Liver (tissue), 3 donors: ENCODE measurements at regions not wholly inside any gene's neighbourhood (a gene's known extent, or its start where the extent isn't known, plus 50 kb on each side); places are given as distances from the start of the nearest gene placed in this dataset.
"Not testable (repeated sequence)": the region's sequence is repeated elsewhere in the genome, so short reads cannot be mapped to it uniquely, and the experiment has no call there.

Experiments used
- EGR1 ChIP-seq, 2 donors: IDR thresholded peaks; 2 replicates each; pipeline ENCODE4 v1.6.1; 2016 to 2018; ENCODE audit warnings: antibody characterized with exemption in 2 of 2, low read depth in 2 of 2
- FOXA2 ChIP-seq: IDR thresholded peaks from 2 replicates; pipeline ENCODE4 v1.6.1; 2016; ENCODE audit warnings: antibody characterized with exemption
- GABPA ChIP-seq, 2 donors: IDR thresholded peaks in 1 of 2; conservative IDR thresholded peaks in 1 of 2; 2 replicates each; pipeline ENCODE4 v1.6.1; 2016; ENCODE audit warnings: antibody characterized with exemption in 2 of 2, mild to moderate bottlenecking in 1 of 2, moderate library complexity in 1 of 2
- JUND ChIP-seq, 2 donors: IDR thresholded peaks; 2 replicates each; pipeline ENCODE4 v1.6.1; 2016; ENCODE audit warnings: antibody characterized with exemption in 2 of 2
- NR2F2 ChIP-seq: IDR thresholded peaks from 2 replicates; pipeline ENCODE4 v1.6.1; 2016; ENCODE audit warnings: antibody characterized with exemption
- RAD21 ChIP-seq, 2 donors: IDR thresholded peaks; 2 replicates each; pipeline ENCODE4 v1.6.1; 2016; ENCODE audit warnings: antibody characterized with exemption in 2 of 2, mild to moderate bottlenecking in 2 of 2
- SP1 ChIP-seq: IDR thresholded peaks from 2 replicates; pipeline ENCODE4 v1.6.1; 2018; ENCODE audit warnings: antibody characterized with exemption, mild to moderate bottlenecking
- TAF1 ChIP-seq: conservative IDR thresholded peaks from 2 replicates; pipeline ENCODE4 v1.6.1; 2016; ENCODE audit warnings: antibody characterized with exemption, mild to moderate bottlenecking
- YY1 ChIP-seq: IDR thresholded peaks from 2 replicates; pipeline ENCODE4 v1.6.1; 2016; ENCODE audit warnings: antibody characterized with exemption, mild to moderate bottlenecking
- TF ChIP-seq, protein P1 (sequence below): IDR thresholded peaks from 2 replicates; pipeline ENCODE4 v1.6.1; 2016; ENCODE audit warnings: antibody characterized with exemption, mild to moderate bottlenecking
- TF ChIP-seq, protein P2 (sequence below): fragments of 150-350 bp; IDR thresholded peaks from 2 replicates; pipeline ENCODE4 v1.5.1; 2017; ENCODE audit warnings: improper control_type of control experiment, low read depth, low read length; ENCODE audit not compliant: missing input control
- TF ChIP-seq, protein P3 (sequence below): IDR thresholded peaks from 2 replicates; pipeline ENCODE4 v1.6.1; 2016; ENCODE audit warnings: antibody characterized with exemption
- TF ChIP-seq, protein P4 (sequence below): IDR thresholded peaks from 2 replicates; pipeline ENCODE4 v1.6.1; 2016; ENCODE audit warnings: antibody characterized with exemption
- TF ChIP-seq, protein P5 (sequence below): IDR thresholded peaks from 2 replicates; pipeline ENCODE4 v1.6.1; 2016; ENCODE audit warnings: antibody characterized with exemption
- donor health status: healthy.
- donor health status: healthy.

DNA sequence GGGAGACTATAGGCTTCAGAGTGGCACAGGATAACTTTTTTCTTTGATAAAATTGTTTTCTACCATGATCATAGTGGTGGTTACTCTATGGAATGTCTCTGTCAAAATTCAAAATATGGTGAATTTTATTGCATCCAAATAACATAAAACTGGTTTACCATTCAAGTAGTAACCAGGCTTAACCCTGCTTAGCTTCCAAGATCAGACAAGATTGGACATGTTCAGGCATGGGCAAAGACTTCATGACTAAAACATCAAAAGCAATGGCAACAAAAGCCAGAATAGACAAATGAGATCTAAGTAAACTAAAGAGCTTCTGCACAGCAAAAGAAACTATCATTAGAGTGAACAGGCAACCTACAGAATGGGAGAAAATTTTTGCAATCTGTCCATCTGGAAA lies 1070.1 kb upstream of the SLIT2 start:
- TF ChIP-seq, protein P1, sequence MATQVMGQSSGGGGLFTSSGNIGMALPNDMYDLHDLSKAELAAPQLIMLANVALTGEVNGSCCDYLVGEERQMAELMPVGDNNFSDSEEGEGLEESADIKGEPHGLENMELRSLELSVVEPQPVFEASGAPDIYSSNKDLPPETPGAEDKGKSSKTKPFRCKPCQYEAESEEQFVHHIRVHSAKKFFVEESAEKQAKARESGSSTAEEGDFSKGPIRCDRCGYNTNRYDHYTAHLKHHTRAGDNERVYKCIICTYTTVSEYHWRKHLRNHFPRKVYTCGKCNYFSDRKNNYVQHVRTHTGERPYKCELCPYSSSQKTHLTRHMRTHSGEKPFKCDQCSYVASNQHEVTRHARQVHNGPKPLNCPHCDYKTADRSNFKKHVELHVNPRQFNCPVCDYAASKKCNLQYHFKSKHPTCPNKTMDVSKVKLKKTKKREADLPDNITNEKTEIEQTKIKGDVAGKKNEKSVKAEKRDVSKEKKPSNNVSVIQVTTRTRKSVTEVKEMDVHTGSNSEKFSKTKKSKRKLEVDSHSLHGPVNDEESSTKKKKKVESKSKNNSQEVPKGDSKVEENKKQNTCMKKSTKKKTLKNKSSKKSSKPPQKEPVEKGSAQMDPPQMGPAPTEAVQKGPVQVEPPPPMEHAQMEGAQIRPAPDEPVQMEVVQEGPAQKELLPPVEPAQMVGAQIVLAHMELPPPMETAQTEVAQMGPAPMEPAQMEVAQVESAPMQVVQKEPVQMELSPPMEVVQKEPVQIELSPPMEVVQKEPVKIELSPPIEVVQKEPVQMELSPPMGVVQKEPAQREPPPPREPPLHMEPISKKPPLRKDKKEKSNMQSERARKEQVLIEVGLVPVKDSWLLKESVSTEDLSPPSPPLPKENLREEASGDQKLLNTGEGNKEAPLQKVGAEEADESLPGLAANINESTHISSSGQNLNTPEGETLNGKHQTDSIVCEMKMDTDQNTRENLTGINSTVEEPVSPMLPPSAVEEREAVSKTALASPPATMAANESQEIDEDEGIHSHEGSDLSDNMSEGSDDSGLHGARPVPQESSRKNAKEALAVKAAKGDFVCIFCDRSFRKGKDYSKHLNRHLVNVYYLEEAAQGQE: not testable (repeated sequence)
- TF ChIP-seq, protein P2, sequence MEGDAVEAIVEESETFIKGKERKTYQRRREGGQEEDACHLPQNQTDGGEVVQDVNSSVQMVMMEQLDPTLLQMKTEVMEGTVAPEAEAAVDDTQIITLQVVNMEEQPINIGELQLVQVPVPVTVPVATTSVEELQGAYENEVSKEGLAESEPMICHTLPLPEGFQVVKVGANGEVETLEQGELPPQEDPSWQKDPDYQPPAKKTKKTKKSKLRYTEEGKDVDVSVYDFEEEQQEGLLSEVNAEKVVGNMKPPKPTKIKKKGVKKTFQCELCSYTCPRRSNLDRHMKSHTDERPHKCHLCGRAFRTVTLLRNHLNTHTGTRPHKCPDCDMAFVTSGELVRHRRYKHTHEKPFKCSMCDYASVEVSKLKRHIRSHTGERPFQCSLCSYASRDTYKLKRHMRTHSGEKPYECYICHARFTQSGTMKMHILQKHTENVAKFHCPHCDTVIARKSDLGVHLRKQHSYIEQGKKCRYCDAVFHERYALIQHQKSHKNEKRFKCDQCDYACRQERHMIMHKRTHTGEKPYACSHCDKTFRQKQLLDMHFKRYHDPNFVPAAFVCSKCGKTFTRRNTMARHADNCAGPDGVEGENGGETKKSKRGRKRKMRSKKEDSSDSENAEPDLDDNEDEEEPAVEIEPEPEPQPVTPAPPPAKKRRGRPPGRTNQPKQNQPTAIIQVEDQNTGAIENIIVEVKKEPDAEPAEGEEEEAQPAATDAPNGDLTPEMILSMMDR: not testable (repeated sequence)
- TF ChIP-seq SP1; JUND (IDR thresholded peaks at IDR 0.05); EGR1 (IDR thresholded peaks at IDR 0.05; ENCODE audit: low read depth in 2 of 2); TAF1; YY1; GABPA (IDR thresholded peaks at IDR 0.05 in 1 of 2, conservative IDR thresholded peaks at IDR 0.05 in 1 of 2); FOXA2; NR2F2; RAD21 (IDR thresholded peaks at IDR 0.05): not testable (repeated sequence)
- TF ChIP-seq, protein P3, sequence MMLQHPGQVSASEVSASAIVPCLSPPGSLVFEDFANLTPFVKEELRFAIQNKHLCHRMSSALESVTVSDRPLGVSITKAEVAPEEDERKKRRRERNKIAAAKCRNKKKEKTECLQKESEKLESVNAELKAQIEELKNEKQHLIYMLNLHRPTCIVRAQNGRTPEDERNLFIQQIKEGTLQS: not testable (repeated sequence)
- TF ChIP-seq, protein P4, sequence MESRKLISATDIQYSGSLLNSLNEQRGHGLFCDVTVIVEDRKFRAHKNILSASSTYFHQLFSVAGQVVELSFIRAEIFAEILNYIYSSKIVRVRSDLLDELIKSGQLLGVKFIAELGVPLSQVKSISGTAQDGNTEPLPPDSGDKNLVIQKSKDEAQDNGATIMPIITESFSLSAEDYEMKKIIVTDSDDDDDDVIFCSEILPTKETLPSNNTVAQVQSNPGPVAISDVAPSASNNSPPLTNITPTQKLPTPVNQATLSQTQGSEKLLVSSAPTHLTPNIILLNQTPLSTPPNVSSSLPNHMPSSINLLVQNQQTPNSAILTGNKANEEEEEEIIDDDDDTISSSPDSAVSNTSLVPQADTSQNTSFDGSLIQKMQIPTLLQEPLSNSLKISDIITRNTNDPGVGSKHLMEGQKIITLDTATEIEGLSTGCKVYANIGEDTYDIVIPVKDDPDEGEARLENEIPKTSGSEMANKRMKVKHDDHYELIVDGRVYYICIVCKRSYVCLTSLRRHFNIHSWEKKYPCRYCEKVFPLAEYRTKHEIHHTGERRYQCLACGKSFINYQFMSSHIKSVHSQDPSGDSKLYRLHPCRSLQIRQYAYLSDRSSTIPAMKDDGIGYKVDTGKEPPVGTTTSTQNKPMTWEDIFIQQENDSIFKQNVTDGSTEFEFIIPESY: not testable (repeated sequence)
- TF ChIP-seq, protein P5, sequence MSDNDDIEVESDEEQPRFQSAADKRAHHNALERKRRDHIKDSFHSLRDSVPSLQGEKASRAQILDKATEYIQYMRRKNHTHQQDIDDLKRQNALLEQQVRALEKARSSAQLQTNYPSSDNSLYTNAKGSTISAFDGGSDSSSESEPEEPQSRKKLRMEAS: not testable (repeated sequence)
